B cell (primary cell): ENCODE measurements at regions not wholly inside any gene's neighbourhood (a gene's known extent, or its start where the extent isn't known, plus 50 kb on each side); places are given as distances from the start of the nearest gene placed in this dataset.

Experiments
- CTCF ChIP-seq: fragments of 200-600 bp; IDR thresholded peaks from one replicate; pipeline ENCODE4 v1.8.0; 2022; ENCODE audit warnings: antibody characterized with exemption, mild to moderate bottlenecking
- EZH2 ChIP-seq: IDR thresholded peaks from 2 replicates; pipeline ENCODE4 v1.6.1; 2012; ENCODE audit warnings: borderline replicate concordance, low read depth, mild to moderate bottlenecking, moderate library complexity, low read length; ENCODE audit not compliant: insufficient read depth, poor library complexity, severe bottlenecking

GRCh38 chr9:129353697-129354336 lies 175.8 kb upstream of the IER5L start:
- TF ChIP-seq CTCF (no peak), EZH2 (no peak)
